Activated naive CD4-positive, alpha-beta T cell treated with anti-CD3 and anti-CD28 coated beads, Interleukin-2, amount 50 U/mL, for 24 hours (primary cell): ENCODE measurements at regions not wholly inside any gene's neighbourhood (a gene's known extent, or its start where the extent isn't known, plus 50 kb on each side); places are given as distances from the start of the nearest gene placed in this dataset.
"Not testable (repeated sequence)": the region's sequence is repeated elsewhere in the genome, so short reads cannot be mapped to it uniquely, and the experiment has no call there.

Experiments used
- H3K27ac Mint-ChIP-seq: one replicate; pipeline ENCODE4 v1.8.0; 2021; ENCODE audit warnings: mild to moderate bottlenecking, mixed read lengths
- H3K27me3 Mint-ChIP-seq: one replicate; pipeline ENCODE4 v1.8.0; 2021; ENCODE audit warnings: mixed read lengths
- H3K36me3 Mint-ChIP-seq: one replicate; pipeline ENCODE4 v1.8.0; 2021; ENCODE audit warnings: mixed read lengths
- H3K4me1 Mint-ChIP-seq: one replicate; pipeline ENCODE4 v1.8.0; 2021; ENCODE audit warnings: mixed read lengths
- H3K4me3 Mint-ChIP-seq: one replicate; pipeline ENCODE4 v1.8.0; 2021; ENCODE audit warnings: mild to moderate bottlenecking, mixed read lengths
- H3K9me3 Mint-ChIP-seq: one replicate; pipeline ENCODE4 v1.8.0; 2021; ENCODE audit warnings: mixed read lengths

GRCh38 chr9:124121725-124122124 is 110.2 kb downstream of the LHX2 start:
- peaks cover 4% of the 10 kb centered on the region for H3K9me3 Mint-ChIP-seq
- no peaks in the 10 kb centered on the region for H3K36me3 Mint-ChIP-seq
- no peaks in the 10 kb centered on the region for H3K4me1 Mint-ChIP-seq
- no peak overlapping the region for H3K27ac Mint-ChIP-seq
- H3K27me3 Mint-ChIP-seq = peaks cover 5% of the 10 kb centered on the region
- no peak overlapping the region for H3K4me3 Mint-ChIP-seq

GRCh38 chr9:124122321-124122720 is 110.8 kb downstream of the LHX2 start:
- no peaks in the 10 kb centered on the region for H3K9me3 Mint-ChIP-seq
- H3K27ac Mint-ChIP-seq = no peak overlapping the region
- no peak overlapping the region for H3K4me3 Mint-ChIP-seq
- H3K36me3 Mint-ChIP-seq = no peaks in the 10 kb centered on the region
- peaks cover 3% of the 10 kb centered on the region for H3K27me3 Mint-ChIP-seq
- H3K4me1 Mint-ChIP-seq = no peaks in the 10 kb centered on the region

GRCh38 chr9:124122813-124123462 is 111.4 kb downstream of the LHX2 start:
- Mint-ChIP-seq H3K36me3 (no peaks in the 10 kb centered on the region), H3K4me3 (no peak overlapping the region), H3K9me3 (no peaks in the 10 kb centered on the region), H3K4me1 (no peaks in the 10 kb centered on the region), H3K27ac (no peak overlapping the region), H3K27me3 (peaks cover 1% of the 10 kb centered on the region)

GRCh38 chr9:124123621-124124020 is 112.1 kb downstream of the LHX2 start:
- not testable (repeated sequence) for H3K4me1 Mint-ChIP-seq, H3K9me3 Mint-ChIP-seq, H3K27me3 Mint-ChIP-seq, H3K36me3 Mint-ChIP-seq, H3K27ac Mint-ChIP-seq, H3K4me3 Mint-ChIP-seq

- Mint-ChIP-seq H3K4me1 (no peaks in the 10 kb centered on the region), H3K36me3 (no peaks in the 10 kb centered on the region), H3K9me3 (no peaks in the 10 kb centered on the region), H3K27ac (no peak overlapping the region), H3K4me3 (no peak overlapping the region), H3K27me3 (peaks cover 1% of the 10 kb centered on the region)
Measured at GRCh38 chr9:124124729-124125650, 113.4 kb downstream of the LHX2 start.

- no peaks in the 10 kb centered on the region for H3K4me1 Mint-ChIP-seq
Measured at GRCh38 chr9:124125651-124125977, 114.0 kb downstream of the LHX2 start.

GRCh38 chr9:124126648-124127646 is 115.4 kb downstream of the LHX2 start:
- H3K27ac Mint-ChIP-seq = no peak overlapping the region

More at GRCh38 chr9:124125651-124125977, 114.0 kb downstream of the LHX2 start:
- Mint-ChIP-seq H3K9me3 (no peaks in the 10 kb centered on the region), H3K27ac (no peak overlapping the region), H3K36me3 (no peaks in the 10 kb centered on the region), H3K4me3 (no peak overlapping the region), H3K27me3 (peaks cover 1% of the 10 kb centered on the region)

GRCh38 chr9:124128568-124129166 is 117.1 kb downstream of the LHX2 start:
- Mint-ChIP-seq H3K36me3 (no peaks in the 10 kb centered on the region), H3K27ac (no peak overlapping the region), H3K27me3 (no peaks in the 10 kb centered on the region), H3K4me1 (no peaks in the 10 kb centered on the region), H3K9me3 (no peaks in the 10 kb centered on the region), H3K4me3 (no peak overlapping the region)

More at GRCh38 chr9:124126648-124127646, 115.4 kb downstream of the LHX2 start:
- no peaks in the 10 kb centered on the region for H3K4me1 Mint-ChIP-seq
- H3K27me3 Mint-ChIP-seq = peaks cover 1% of the 10 kb centered on the region
- H3K4me3 Mint-ChIP-seq = no peak overlapping the region
- no peaks in the 10 kb centered on the region for H3K36me3 Mint-ChIP-seq
- H3K9me3 Mint-ChIP-seq = no peaks in the 10 kb centered on the region

- no peaks in the 10 kb centered on the region for H3K4me1 Mint-ChIP-seq
- no peaks in the 10 kb centered on the region for H3K36me3 Mint-ChIP-seq
- H3K4me3 Mint-ChIP-seq = no peak overlapping the region
- H3K27ac Mint-ChIP-seq = no peak overlapping the region
- H3K9me3 Mint-ChIP-seq = no peaks in the 10 kb centered on the region
- H3K27me3 Mint-ChIP-seq = no peaks in the 10 kb centered on the region
Measured at GRCh38 chr9:124130277-124131075, 118.9 kb downstream of the LHX2 start.

- H3K4me1 Mint-ChIP-seq, H3K27me3 Mint-ChIP-seq, H3K36me3 Mint-ChIP-seq, H3K4me3 Mint-ChIP-seq, H3K9me3 Mint-ChIP-seq, H3K27ac Mint-ChIP-seq: not testable (repeated sequence)
Measured at GRCh38 chr9:124131518-124131917, 120.0 kb downstream of the LHX2 start.

- no peak overlapping the region for H3K27ac Mint-ChIP-seq
- H3K36me3 Mint-ChIP-seq = no peaks in the 10 kb centered on the region
- no peak overlapping the region for H3K4me3 Mint-ChIP-seq
- H3K27me3 Mint-ChIP-seq = no peaks in the 10 kb centered on the region
- no peaks in the 10 kb centered on the region for H3K9me3 Mint-ChIP-seq
- H3K4me1 Mint-ChIP-seq = no peaks in the 10 kb centered on the region
Measured at GRCh38 chr9:124132671-124133147, 121.1 kb downstream of the LHX2 start.

GRCh38 chr9:124133727-124134126 is 122.2 kb downstream of the LHX2 start:
- Mint-ChIP-seq H3K4me3 (no peak overlapping the region), H3K27ac (no peak overlapping the region), H3K9me3 (no peaks in the 10 kb centered on the region), H3K36me3 (no peaks in the 10 kb centered on the region), H3K27me3 (no peaks in the 10 kb centered on the region), H3K4me1 (no peaks in the 10 kb centered on the region)

GRCh38 chr9:124134526-124134925 is 123.0 kb downstream of the LHX2 start:
- peak overlapping the region; percentile 70 for H3K27ac Mint-ChIP-seq
- no peak overlapping the region for H3K4me3 Mint-ChIP-seq
- no peaks in the 10 kb centered on the region for H3K9me3 Mint-ChIP-seq
- H3K27me3 Mint-ChIP-seq = no peaks in the 10 kb centered on the region
- H3K4me1 Mint-ChIP-seq = no peaks in the 10 kb centered on the region
- H3K36me3 Mint-ChIP-seq = no peaks in the 10 kb centered on the region

GRCh38 chr9:124135813-124136365 is 121.9 kb upstream of the NEK6 start:
- no peak overlapping the region for H3K27ac Mint-ChIP-seq
- no peaks in the 10 kb centered on the region for H3K4me1 Mint-ChIP-seq
- no peaks in the 10 kb centered on the region for H3K9me3 Mint-ChIP-seq
- H3K27me3 Mint-ChIP-seq = no peaks in the 10 kb centered on the region
- no peaks in the 10 kb centered on the region for H3K36me3 Mint-ChIP-seq
- no peak overlapping the region for H3K4me3 Mint-ChIP-seq
